Central memory CD8-positive, alpha-beta T cell (primary cell): ENCODE measurements at regions not wholly inside any gene's neighbourhood (a gene's known extent, or its start where the extent isn't known, plus 50 kb on each side); places are given as distances from the start of the nearest gene placed in this dataset.
A peak's percentile ranks its signal among the peaks of the same experiment; 100 is the strongest.
"Not testable (repeated sequence)": the region's sequence is repeated elsewhere in the genome, so short reads cannot be mapped to it uniquely, and the experiment has no call there.

ENCODE experiments used
- ATAC-seq: fragments of 150-1000 bp; cut with Tn5 transposase; replicated peaks from 2 replicates; pipeline ENCODE4 v1.10.0; 2022; ENCODE audit warnings: mild to moderate bottlenecking, moderate FRiP score, moderate number of reproducible peaks; ENCODE audit not compliant: poor library complexity, severe bottlenecking; ENCODE audit errors: extremely low read depth
- DNase-seq, 2 donors: peaks; one replicate each; pipeline ENCODE4 v3.0.0; 2021; ENCODE audit warnings: low spot score in 2 of 2
- H3K27ac Mint-ChIP-seq: one replicate; pipeline ENCODE4 v1.8.0; 2022; ENCODE audit warnings: low read depth, mild to moderate bottlenecking, moderate library complexity, mixed read lengths
- H3K27me3 Mint-ChIP-seq: one replicate; pipeline ENCODE4 v1.8.0; 2022; ENCODE audit warnings: mixed read lengths
- H3K36me3 Mint-ChIP-seq: one replicate; pipeline ENCODE4 v1.8.0; 2022; ENCODE audit warnings: mild to moderate bottlenecking, moderate library complexity, mixed read lengths; ENCODE audit not compliant: insufficient read depth
- H3K4me1 Mint-ChIP-seq: one replicate; pipeline ENCODE4 v1.8.0; 2022; ENCODE audit warnings: mixed read lengths
- H3K4me3 Mint-ChIP-seq: one replicate; pipeline ENCODE4 v1.8.0; 2022; ENCODE audit warnings: mild to moderate bottlenecking, moderate library complexity, mixed read lengths
- H3K9me3 Mint-ChIP-seq: one replicate; pipeline ENCODE4 v1.8.0; 2022; ENCODE audit warnings: mixed read lengths

DNA sequence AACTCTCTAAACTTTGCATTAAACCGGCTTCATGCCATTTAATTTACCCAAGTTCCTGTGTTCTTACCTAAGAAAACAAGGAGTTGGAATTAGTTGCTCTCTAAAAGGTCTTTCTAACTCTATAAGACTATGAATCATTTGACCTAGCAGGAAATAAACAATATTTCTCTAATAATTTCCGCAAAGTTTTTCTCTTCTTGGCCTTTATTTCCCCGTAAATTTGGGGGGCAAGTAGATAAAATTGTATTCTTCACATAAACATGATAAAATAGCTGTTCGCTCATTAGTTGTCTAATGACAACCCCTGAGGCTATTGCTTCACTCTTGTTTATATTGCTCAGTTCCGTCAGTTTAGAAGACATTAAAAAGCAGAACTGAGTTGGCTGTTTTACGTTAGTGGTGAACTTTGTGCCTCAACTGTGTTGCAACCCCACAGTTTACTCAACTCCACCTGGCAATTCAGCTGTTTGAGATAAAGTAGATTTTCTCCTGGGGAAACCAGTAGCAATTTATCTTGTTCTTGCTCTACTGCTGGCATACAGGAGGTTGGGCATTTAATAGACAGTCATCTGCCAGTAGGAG is 74.7 kb downstream of the BTG1 start:
- Mint-ChIP-seq H3K4me3 (no peak overlapping the region), H3K9me3 (no peaks in the 10 kb centered on the region), H3K36me3 (peaks cover 7% of the 10 kb centered on the region), H3K4me1 (peaks cover 4% of the 10 kb centered on the region), H3K27ac (no peak overlapping the region), H3K27me3 (no peaks in the 10 kb centered on the region)
- no peak for ATAC-seq
- DNase-seq, result no peak

DNA sequence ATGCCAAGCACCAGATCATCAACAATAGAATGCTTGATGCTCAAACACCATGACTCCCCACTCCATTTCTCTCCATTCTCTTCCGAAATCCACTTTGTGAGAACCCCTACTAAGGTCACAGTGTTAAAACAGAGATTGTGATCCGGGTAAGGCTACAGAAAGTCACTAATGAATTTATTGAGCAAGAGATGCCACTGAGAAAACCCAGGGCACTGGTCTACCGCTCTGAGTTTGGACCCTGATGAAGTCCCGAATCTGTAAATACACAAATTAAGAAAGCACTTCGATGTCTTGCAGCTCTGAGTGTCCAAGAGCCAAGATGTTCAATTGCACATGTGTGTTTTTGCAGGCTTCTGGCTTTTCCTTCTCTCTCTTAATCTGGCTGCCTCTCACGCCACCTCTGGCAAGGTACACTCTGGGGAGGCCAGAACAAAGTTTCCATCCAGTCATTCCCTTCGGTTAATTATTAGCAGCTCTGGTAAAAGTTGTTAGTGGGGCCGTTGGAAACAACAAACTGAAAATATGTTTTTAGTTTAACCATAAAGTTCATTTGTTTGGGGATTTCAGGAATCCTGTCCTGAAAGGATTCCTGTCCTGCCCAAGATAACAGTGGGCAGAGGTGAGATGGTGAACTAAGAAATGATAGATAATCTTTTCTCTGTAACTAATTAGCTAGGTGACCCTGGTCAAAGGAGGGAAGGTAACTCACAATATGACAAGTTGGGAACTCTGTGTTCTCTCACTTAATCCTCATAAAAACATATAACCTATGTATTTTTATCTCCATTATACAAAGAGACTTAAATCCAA is 75.4 kb downstream of the BTG1 start:
- no peak overlapping the region for H3K27ac Mint-ChIP-seq
- no peak overlapping the region for H3K4me3 Mint-ChIP-seq
- DNase-seq, result no peak
- no peaks in the 10 kb centered on the region for H3K27me3 Mint-ChIP-seq
- H3K9me3 Mint-ChIP-seq, result no peaks in the 10 kb centered on the region
- H3K36me3 Mint-ChIP-seq, result peaks cover 7% of the 10 kb centered on the region
- no peak for ATAC-seq
- peaks cover 2% of the 10 kb centered on the region for H3K4me1 Mint-ChIP-seq

GRCh38 chr12:92068459-92068858 is 77.2 kb downstream of the BTG1 start:
- H3K9me3 Mint-ChIP-seq, result no peaks in the 10 kb centered on the region
- H3K4me1 Mint-ChIP-seq, result peaks cover 12% of the 10 kb centered on the region
- H3K27ac Mint-ChIP-seq, result no peak overlapping the region
- H3K4me3 Mint-ChIP-seq, result no peak overlapping the region
- no peaks in the 10 kb centered on the region for H3K27me3 Mint-ChIP-seq
- DNase-seq, result no peak
- H3K36me3 Mint-ChIP-seq, result peaks cover 8% of the 10 kb centered on the region
- no peak for ATAC-seq

DNA sequence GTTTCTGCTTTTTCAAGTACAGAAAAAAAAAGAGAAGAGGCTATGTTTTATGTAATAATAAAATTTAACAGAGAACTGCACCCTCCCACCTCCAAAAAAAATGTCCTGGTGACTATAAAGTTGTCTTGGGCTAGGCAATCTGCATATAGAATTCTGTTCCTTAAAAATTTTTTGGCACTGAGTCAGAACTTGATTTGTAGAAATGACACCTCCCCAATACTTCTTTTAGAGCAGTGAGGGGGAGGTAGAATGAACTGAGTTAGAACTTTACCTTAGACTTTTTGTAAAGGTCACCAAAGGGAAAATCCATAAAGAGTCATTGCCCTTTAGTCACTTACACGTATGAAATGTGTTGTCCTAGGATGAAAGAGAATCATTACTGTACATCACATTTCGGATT is 80.0 kb downstream of the BTG1 start:
- Mint-ChIP-seq H3K27ac (peak overlapping the region; percentile 7), H3K4me1 (peaks cover 21% of the 10 kb centered on the region), H3K4me3 (no peak overlapping the region), H3K36me3 (peaks cover 7% of the 10 kb centered on the region), H3K9me3 (peaks cover 5% of the 10 kb centered on the region), H3K27me3 (no peaks in the 10 kb centered on the region)
- ATAC-seq (no peak), DNase-seq (no peak)

- Mint-ChIP-seq H3K36me3 (peaks cover 7% of the 10 kb centered on the region), H3K9me3 (peaks cover 5% of the 10 kb centered on the region), H3K27me3 (no peaks in the 10 kb centered on the region), H3K4me3 (peak overlapping the region; percentile 36), H3K27ac (no peak overlapping the region), H3K4me1 (peaks cover 21% of the 10 kb centered on the region)
- peak in 1 of 2 donors; percentile 26 for DNase-seq
- ATAC-seq, result peak; percentile 88
Observed at GRCh38 chr12:92065018-92065499, 80.6 kb downstream of the BTG1 start.

DNA sequence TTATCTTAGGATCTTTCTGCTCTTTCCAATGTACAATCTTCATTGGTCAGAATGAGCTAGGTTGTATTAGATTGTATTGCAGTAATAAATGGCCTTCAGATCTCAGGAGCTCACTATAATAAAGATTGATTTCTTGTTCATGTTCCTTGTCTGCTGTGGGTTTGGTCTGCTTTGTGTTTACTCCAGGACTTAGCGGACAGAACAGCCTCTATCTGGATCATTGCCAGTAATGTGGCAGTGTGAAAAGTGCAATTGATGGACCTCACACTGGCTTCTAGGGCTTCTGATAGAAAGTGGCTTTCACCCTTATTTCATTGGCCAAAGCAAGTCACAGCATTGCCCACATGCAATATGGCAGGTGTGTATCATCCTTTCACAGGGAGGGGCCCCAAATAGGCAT is 81.2 kb downstream of the BTG1 start:
- peaks cover 5% of the 10 kb centered on the region for H3K9me3 Mint-ChIP-seq
- H3K27ac Mint-ChIP-seq, result no peak overlapping the region
- ATAC-seq (no peak), DNase-seq (no peak)
- H3K27me3 Mint-ChIP-seq, result no peaks in the 10 kb centered on the region
- peak overlapping the region; percentile 36 for H3K4me3 Mint-ChIP-seq
- peaks cover 7% of the 10 kb centered on the region for H3K36me3 Mint-ChIP-seq
- H3K4me1 Mint-ChIP-seq, result peaks cover 21% of the 10 kb centered on the region

- no peak overlapping the region for H3K4me3 Mint-ChIP-seq
- ATAC-seq (no peak), DNase-seq (no peak)
- no peak overlapping the region for H3K27ac Mint-ChIP-seq
- peaks cover 7% of the 10 kb centered on the region for H3K36me3 Mint-ChIP-seq
- H3K4me1 Mint-ChIP-seq, result peaks cover 23% of the 10 kb centered on the region
- no peaks in the 10 kb centered on the region for H3K27me3 Mint-ChIP-seq
- peaks cover 5% of the 10 kb centered on the region for H3K9me3 Mint-ChIP-seq
Observed at GRCh38 chr12:92063641-92064040, 82.0 kb downstream of the BTG1 start.

- DNase-seq (no peak), ATAC-seq (no peak)
- Mint-ChIP-seq H3K27ac (no peak overlapping the region), H3K4me1 (peaks cover 28% of the 10 kb centered on the region), H3K36me3 (peaks cover 5% of the 10 kb centered on the region), H3K27me3 (no peaks in the 10 kb centered on the region), H3K9me3 (peaks cover 5% of the 10 kb centered on the region), H3K4me3 (no peak overlapping the region)
Observed at GRCh38 chr12:92062539-92063493, 82.8 kb downstream of the BTG1 start.

GRCh38 chr12:92061061-92061460 is 84.6 kb downstream of the BTG1 start:
- Mint-ChIP-seq H3K4me3 (no peak overlapping the region), H3K4me1 (peaks cover 35% of the 10 kb centered on the region), H3K27me3 (no peaks in the 10 kb centered on the region), H3K27ac (no peak overlapping the region), H3K9me3 (peaks cover 5% of the 10 kb centered on the region), H3K36me3 (peaks cover 8% of the 10 kb centered on the region)
- ATAC-seq, result no peak
- no peak for DNase-seq

- no peak overlapping the region for H3K27ac Mint-ChIP-seq
Observed at GRCh38 chr12:92059960-92060359, 85.7 kb downstream of the BTG1 start.

GRCh38 chr12:92058664-92059063 is 87.0 kb downstream of the BTG1 start:
- ATAC-seq (no peak), DNase-seq (no peak)
- Mint-ChIP-seq H3K4me1 (peaks cover 33% of the 10 kb centered on the region), H3K4me3 (no peak overlapping the region), H3K9me3 (peaks cover 5% of the 10 kb centered on the region), H3K27me3 (no peaks in the 10 kb centered on the region), H3K27ac (no peak overlapping the region), H3K36me3 (peaks cover 6% of the 10 kb centered on the region)

More at GRCh38 chr12:92059960-92060359, 85.7 kb downstream of the BTG1 start:
- H3K4me1 Mint-ChIP-seq, result peaks cover 40% of the 10 kb centered on the region
- H3K4me3 Mint-ChIP-seq, result no peak overlapping the region
- no peak for DNase-seq
- ATAC-seq, result no peak
- H3K27me3 Mint-ChIP-seq, result no peaks in the 10 kb centered on the region
- peaks cover 5% of the 10 kb centered on the region for H3K9me3 Mint-ChIP-seq
- H3K36me3 Mint-ChIP-seq, result peaks cover 7% of the 10 kb centered on the region

DNA sequence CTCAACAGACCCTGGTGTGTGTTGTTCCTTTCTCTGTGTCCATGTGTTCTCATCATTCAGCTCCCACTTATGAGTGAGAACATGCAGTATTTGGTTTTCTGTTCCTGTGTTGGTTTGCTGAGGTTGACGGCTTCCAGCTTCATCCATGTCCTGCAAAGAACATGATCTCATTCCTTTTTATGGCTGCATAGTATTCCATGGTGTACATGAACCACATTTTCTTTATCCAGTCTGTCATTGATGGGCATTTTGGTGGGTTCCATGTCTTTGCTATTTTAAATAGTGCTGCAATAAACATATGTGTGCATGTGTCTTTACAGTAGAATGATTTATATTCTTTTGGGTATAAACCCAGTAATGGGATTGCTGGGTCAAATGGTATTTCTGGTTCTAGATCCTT is 88.9 kb downstream of the BTG1 start:
- peaks cover 34% of the 10 kb centered on the region for H3K4me1 Mint-ChIP-seq
- ATAC-seq, DNase-seq, H3K27me3 Mint-ChIP-seq, H3K4me3 Mint-ChIP-seq, H3K9me3 Mint-ChIP-seq, H3K36me3 Mint-ChIP-seq: not testable (repeated sequence)
- peak overlapping the region; percentile 16 for H3K27ac Mint-ChIP-seq
